Stomach (tissue), 8 donors: ENCODE measurements at regions not wholly inside any gene's neighbourhood (a gene's known extent, or its start where the extent isn't known, plus 50 kb on each side); places are given as distances from the start of the nearest gene placed in this dataset.
A peak's percentile ranks its signal among the peaks of the same experiment; 100 is the strongest.

Experiments used
- DNase-seq, 2 donors: peaks; one replicate each; pipeline versions ENCODE4 v3.0.0 to v3.0.0-alpha.2; 2013 to 2019
- H3K27ac ChIP-seq, 5 donors: fragments of 200-600 bp in 4 of 5; sonication (generic) in 4 of 5; one replicate each; pipeline ENCODE4 v1.5.1; 2013 to 2019; ENCODE audit warnings: mild to moderate bottlenecking in 1 of 5, moderate library complexity in 1 of 5
- H3K27me3 ChIP-seq, 3 donors: fragments of 200-600 bp; sonication (generic); one replicate each; pipeline ENCODE4 v1.5.1; 2017 to 2019; ENCODE audit warnings: mixed run types in 1 of 3
- H3K36me3 ChIP-seq, 4 donors: fragments of 200-600 bp; sonication (generic); 1 replicate in 3 of 4; 2 replicates in 1 of 4; pipeline ENCODE4 v1.5.1; 2016 to 2019
- H3K4me1 ChIP-seq, 4 donors: fragments of 200-600 bp; sonication (generic); one replicate each; pipeline ENCODE4 v1.5.1; 2016 to 2019
- H3K4me3 ChIP-seq, 4 donors: fragments of 200-600 bp; sonication (generic) in 3 of 4; one replicate each; pipeline ENCODE4 v1.5.1; 2016 to 2019; ENCODE audit warnings: mild to moderate bottlenecking in 1 of 4
- H3K9me3 ChIP-seq, 4 donors: fragments of 200-600 bp; sonication (generic); one replicate each; pipeline ENCODE4 v1.5.1; 2016 to 2019
- EP300 ChIP-seq: sonication (generic); formaldehyde crosslinking; IDR thresholded peaks from one replicate; pipeline ENCODE4 v1.6.1; 2017; ENCODE audit warnings: antibody characterized with exemption
- POLR2A ChIP-seq, 4 donors: fragments of 450-650 bp; IDR thresholded peaks; one replicate each; pipeline ENCODE4 v1.6.1; 2016; ENCODE audit warnings: antibody characterized with exemption in 4 of 4, control low read depth in 2 of 4, mild to moderate bottlenecking in 1 of 4, moderate library complexity in 1 of 4
- POLR2AphosphoS5 ChIP-seq, 3 donors: sonication (generic); formaldehyde crosslinking; IDR thresholded peaks; one replicate each; pipeline ENCODE4 v1.6.1; 2016; ENCODE audit warnings: antibody characterized with exemption in 3 of 3
- WGBS, 5 donors: extraction: QIAGEN DNeasy Blood & Tissue Kit in 3 of 5; methylation state at CpG; one replicate each; pipeline versions ENCODE4 v1.1.5 to v1.1.7; 2013 to 2018; 5-methylcytosine and 5-hydroxymethylcytosine counted together
- intact Hi-C: fragments of 100-400 bp; cut with DNase I; formaldehyde crosslinking; loops from one replicate; pipeline ENCODE4 v1.15.1; 2023; ENCODE audit warnings: low total_unique reads
- TF ChIP-seq, protein P1 (sequence below), 7 experiments: fragments of 450-650 bp in 4 of 7; fragments of 200-600 bp in 3 of 7; sonication (generic) in 3 of 7; IDR thresholded peaks; one replicate each; pipeline ENCODE4 v1.5.1; 2016 to 2019; ENCODE audit warnings: antibody characterized with exemption in 7 of 7, control low read depth in 2 of 7, mild to moderate bottlenecking in 1 of 7
- donor health status: healthy with polysubstance abuse.
- donor health status: Bipolar disorder and iron deficiency.
- donor health status: healthy.

DNA sequence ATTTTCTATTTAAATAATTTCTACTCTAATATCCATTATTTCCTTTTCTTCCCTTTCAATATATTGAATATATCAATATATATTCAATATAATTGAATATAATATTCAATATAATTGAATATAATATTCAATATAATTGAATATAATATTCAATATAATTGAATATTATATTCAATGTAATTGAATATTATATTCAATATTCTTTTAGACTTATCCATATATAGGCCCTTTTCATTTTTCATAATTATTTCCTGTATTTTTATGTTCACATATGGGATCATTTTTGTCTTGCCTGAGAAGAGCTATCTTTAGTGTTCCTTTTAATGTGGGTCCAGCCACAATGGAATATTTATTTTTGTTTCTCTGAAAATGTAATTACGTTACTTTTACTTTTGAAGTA is 88.9 kb upstream of the ESRRB start:
- no peak overlapping the region for H3K27ac ChIP-seq
- no peak for TF ChIP-seq POLR2AphosphoS5 (IDR thresholded peaks at IDR 0.05)
- TF ChIP-seq, protein P1, sequence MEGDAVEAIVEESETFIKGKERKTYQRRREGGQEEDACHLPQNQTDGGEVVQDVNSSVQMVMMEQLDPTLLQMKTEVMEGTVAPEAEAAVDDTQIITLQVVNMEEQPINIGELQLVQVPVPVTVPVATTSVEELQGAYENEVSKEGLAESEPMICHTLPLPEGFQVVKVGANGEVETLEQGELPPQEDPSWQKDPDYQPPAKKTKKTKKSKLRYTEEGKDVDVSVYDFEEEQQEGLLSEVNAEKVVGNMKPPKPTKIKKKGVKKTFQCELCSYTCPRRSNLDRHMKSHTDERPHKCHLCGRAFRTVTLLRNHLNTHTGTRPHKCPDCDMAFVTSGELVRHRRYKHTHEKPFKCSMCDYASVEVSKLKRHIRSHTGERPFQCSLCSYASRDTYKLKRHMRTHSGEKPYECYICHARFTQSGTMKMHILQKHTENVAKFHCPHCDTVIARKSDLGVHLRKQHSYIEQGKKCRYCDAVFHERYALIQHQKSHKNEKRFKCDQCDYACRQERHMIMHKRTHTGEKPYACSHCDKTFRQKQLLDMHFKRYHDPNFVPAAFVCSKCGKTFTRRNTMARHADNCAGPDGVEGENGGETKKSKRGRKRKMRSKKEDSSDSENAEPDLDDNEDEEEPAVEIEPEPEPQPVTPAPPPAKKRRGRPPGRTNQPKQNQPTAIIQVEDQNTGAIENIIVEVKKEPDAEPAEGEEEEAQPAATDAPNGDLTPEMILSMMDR (IDR thresholded peaks at IDR 0.05) = no peak
- TF ChIP-seq EP300 = no peak
- no peak for TF ChIP-seq POLR2A (IDR thresholded peaks at IDR 0.05)
- no peak for DNase-seq
- H3K9me3 ChIP-seq = no peaks in the 10 kb centered on the region
- no peaks in the 10 kb centered on the region for H3K4me1 ChIP-seq
- H3K27me3 ChIP-seq = no peaks in the 10 kb centered on the region
- H3K4me3 ChIP-seq = no peak overlapping the region
- H3K36me3 ChIP-seq = no peaks in the 10 kb centered on the region
- WGBS, 5 donors = 83 to 94% (median 89%) methylated on average over 1 of the region's 1 CpG
- intact Hi-C loops = no loop called here

DNA sequence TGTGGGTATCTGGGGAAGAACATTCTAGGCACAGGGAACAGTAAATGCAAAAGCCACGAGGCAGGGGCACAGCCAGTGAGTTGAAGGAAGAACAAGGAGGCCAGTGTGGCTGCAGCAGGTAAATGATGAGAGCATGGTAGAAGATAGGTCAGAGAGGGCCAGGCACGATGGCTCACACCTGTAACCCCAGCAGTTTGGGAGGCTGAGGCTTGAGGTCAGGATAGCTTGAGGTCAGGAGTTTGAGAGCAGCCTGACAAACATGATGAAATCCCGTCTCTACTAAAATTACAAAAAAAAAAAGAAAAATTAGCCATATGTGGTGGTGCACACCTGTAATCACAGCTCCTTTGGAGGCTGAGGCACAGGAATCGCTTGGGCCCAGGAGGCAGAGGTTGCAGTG is 86.7 kb upstream of the ESRRB start:
- Histone ChIP-seq H3K36me3 (no peaks in the 10 kb centered on the region), H3K4me3 (no peak overlapping the region), H3K27ac (no peak overlapping the region), H3K27me3 (no peaks in the 10 kb centered on the region), H3K9me3 (no peaks in the 10 kb centered on the region), H3K4me1 (peaks cover 0 to 10% (median 1%) of the 10 kb centered on the region in 4 donors)
- DNase-seq = no peak
- intact Hi-C loops = no loop called here
- WGBS, 5 donors = 80 to 90% (median 84%) methylated on average over 4 of the region's 4 CpGs
- no peak for TF ChIP-seq POLR2AphosphoS5 (IDR thresholded peaks at IDR 0.05)

DNA sequence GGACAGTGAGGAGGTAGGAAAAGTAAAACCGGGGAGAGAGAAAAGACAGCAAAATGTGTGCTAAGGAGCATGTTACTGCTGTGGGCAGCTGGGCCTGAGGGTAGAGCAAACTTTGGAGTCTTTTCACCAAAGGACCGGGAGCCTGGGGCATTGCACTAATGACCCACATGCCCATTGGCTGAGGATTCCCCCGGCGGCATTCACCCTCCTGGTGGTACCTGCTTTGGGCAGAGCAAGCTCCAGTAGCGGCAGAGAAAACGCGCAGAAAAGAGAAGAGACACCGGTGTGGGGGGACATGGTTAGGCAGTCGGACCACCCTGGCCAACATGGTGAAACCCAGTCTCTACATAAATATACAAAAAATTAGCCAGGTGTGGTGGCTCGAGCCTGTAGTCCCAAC is 83.4 kb upstream of the ESRRB start:
- 87 to 95% (median 93%) methylated on average over 10 of the region's 10 CpGs for WGBS, 5 donors
- no peak overlapping the region for H3K27ac ChIP-seq
- peaks cover 0 to 12% (median 2%) of the 10 kb centered on the region in 4 donors for H3K4me1 ChIP-seq
- intact Hi-C loops = no loop called here
- H3K4me3 ChIP-seq = no peak overlapping the region
- no peak for DNase-seq
- H3K9me3 ChIP-seq = no peaks in the 10 kb centered on the region
- H3K36me3 ChIP-seq = no peaks in the 10 kb centered on the region
- TF ChIP-seq, protein P1 (IDR thresholded peaks at IDR 0.05) = no peak
- TF ChIP-seq EP300 = no peak
- TF ChIP-seq POLR2AphosphoS5 (IDR thresholded peaks at IDR 0.05) = no peak
- TF ChIP-seq POLR2A (IDR thresholded peaks at IDR 0.05) = no peak
- peaks cover 0 to 4% (median 0%) of the 10 kb centered on the region in 3 donors for H3K27me3 ChIP-seq

DNA sequence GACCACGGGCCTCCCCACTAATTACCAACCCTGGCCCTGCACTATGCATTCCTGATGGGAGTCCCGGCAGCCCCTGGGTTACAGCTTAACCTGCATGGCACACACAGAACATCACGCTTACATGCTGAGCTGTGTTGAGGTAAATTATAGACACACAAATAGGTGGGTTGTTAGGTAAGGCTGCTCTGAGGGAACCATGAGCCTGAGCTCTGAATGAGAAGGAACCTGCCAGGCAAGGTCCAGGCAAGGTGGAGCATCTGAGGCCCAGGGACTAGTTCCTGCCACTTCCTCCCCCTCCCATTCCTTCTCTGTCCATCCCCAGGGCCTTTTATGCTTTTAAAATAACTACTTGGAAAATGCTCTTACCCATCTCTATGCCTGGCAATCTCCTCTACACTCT is 82.7 kb upstream of the ESRRB start:
- peak in 1 of 2 donors; percentile 66 for DNase-seq
- intact Hi-C loops = no loop called here
- Histone ChIP-seq H3K9me3 (no peaks in the 10 kb centered on the region), H3K4me3 (no peak overlapping the region), H3K36me3 (no peaks in the 10 kb centered on the region), H3K27ac (peak overlapping the region; percentile 23 to 55 (median 37)), H3K4me1 (peaks cover 0 to 12% (median 2%) of the 10 kb centered on the region in 4 donors), H3K27me3 (peaks cover 0 to 4% (median 0%) of the 10 kb centered on the region in 3 donors)
- TF ChIP-seq, protein P1 (IDR thresholded peaks at IDR 0.05) = no peak
- TF ChIP-seq EP300 (no peak), POLR2A (IDR thresholded peaks at IDR 0.05) (no peak), POLR2AphosphoS5 (IDR thresholded peaks at IDR 0.05) (no peak)
- WGBS, 5 donors = 72 to 81% (median 76%) methylated on average over 3 of the region's 3 CpGs

DNA sequence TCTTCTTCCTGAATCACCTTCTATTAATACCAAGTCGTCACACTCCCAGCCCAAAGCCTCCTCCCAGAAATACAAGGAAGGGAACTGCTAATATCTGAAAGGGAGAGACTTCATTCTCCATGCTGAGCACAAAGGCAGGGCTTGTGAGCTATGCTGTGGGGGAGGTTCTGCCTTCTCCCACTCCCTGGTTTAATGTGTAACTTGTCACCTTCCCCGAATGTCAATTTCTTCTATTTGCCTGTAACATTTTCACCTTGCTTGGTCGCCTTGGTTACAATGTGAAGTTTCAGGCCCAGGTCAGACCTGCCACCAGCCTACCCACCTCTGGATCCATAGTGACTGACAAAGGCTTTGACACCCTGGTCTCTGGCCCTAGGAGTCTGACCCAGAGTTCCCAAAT is 82.0 kb upstream of the ESRRB start:
- no peaks in the 10 kb centered on the region for H3K36me3 ChIP-seq
- peak overlapping the region in 4 of 5 donors; percentile 23 to 42 (median 34) for H3K27ac ChIP-seq
- peaks cover 0 to 4% (median 0%) of the 10 kb centered on the region in 3 donors for H3K27me3 ChIP-seq
- TF ChIP-seq, protein P1 (IDR thresholded peaks at IDR 0.05) = no peak
- TF ChIP-seq POLR2AphosphoS5 (IDR thresholded peaks at IDR 0.05) = peak in 1 of 3 donors; percentile 45
- 25 to 51% (median 39%) methylated on average over 3 of the region's 3 CpGs for WGBS, 5 donors
- no peaks in the 10 kb centered on the region for H3K9me3 ChIP-seq
- no peak overlapping the region for H3K4me3 ChIP-seq
- DNase-seq = peak in 1 of 2 donors; percentile 92
- intact Hi-C loops = no loop called here
- peaks cover 0 to 12% (median 2%) of the 10 kb centered on the region in 4 donors for H3K4me1 ChIP-seq
